Activated CD8-positive, alpha-beta memory T cell treated with anti-CD3 and anti-CD28 coated beads, Interleukin-2, amount 10 ng/mL, durations not matched to agents 7 days and 5 days (primary cell): ENCODE measurements at regions not wholly inside any gene's neighbourhood (a gene's known extent, or its start where the extent isn't known, plus 50 kb on each side); places are given as distances from the start of the nearest gene placed in this dataset.

Source experiments
- ATAC-seq: fragments of 150-1000 bp; cut with Tn5 transposase; one replicate; pipeline ENCODE4 v1.10.0; 2021; ENCODE audit warnings: moderate library complexity
- CTCF ChIA-PET: fragments of 350-600 bp; sonication (Branson Sonifier 250); formaldehyde crosslinking; loops from one replicate; lab custom pipeline; 2021; ENCODE audit warnings: antibody characterized with exemption; lab: Charles Lee
- DNase-seq: peaks from one replicate; pipeline ENCODE4 v3.0.0-alpha.2; 2020
- H3K27ac Mint-ChIP-seq: one replicate; pipeline ENCODE4 v1.8.0; 2021; ENCODE audit warnings: mild to moderate bottlenecking, mixed read lengths
- H3K27me3 Mint-ChIP-seq: one replicate; pipeline ENCODE4 v1.8.0; 2021; ENCODE audit warnings: mixed read lengths
- H3K36me3 Mint-ChIP-seq: one replicate; pipeline ENCODE4 v1.8.0; 2021; ENCODE audit warnings: mild to moderate bottlenecking, mixed read lengths
- H3K4me1 Mint-ChIP-seq: one replicate; pipeline ENCODE4 v1.8.0; 2021; ENCODE audit warnings: mixed read lengths
- H3K4me3 Mint-ChIP-seq: one replicate; pipeline ENCODE4 v1.8.0; 2021; ENCODE audit warnings: mild to moderate bottlenecking, moderate library complexity, mixed read lengths
- H3K9me3 Mint-ChIP-seq: one replicate; pipeline ENCODE4 v1.8.0; 2022; ENCODE audit warnings: low read depth, mixed read lengths

- Mint-ChIP-seq H3K4me3 (no peak overlapping the region), H3K27ac (no peak overlapping the region), H3K36me3 (no peaks in the 10 kb centered on the region), H3K9me3 (no peaks in the 10 kb centered on the region), H3K27me3 (no peaks in the 10 kb centered on the region), H3K4me1 (no peaks in the 10 kb centered on the region)
- ATAC-seq (no peak), DNase-seq (no peak)
- CTCF ChIA-PET: no interaction called here
Observed at GRCh38 chr2:215598376-215598975, 162.6 kb upstream of the FN1 start.

GRCh38 chr2:215597577-215597976 lies 161.7 kb upstream of the FN1 start:
- no peak overlapping the region for H3K27ac Mint-ChIP-seq
- DNase-seq (no peak), ATAC-seq (no peak)
- H3K36me3 Mint-ChIP-seq: no peaks in the 10 kb centered on the region
- H3K4me3 Mint-ChIP-seq: no peak overlapping the region
- H3K27me3 Mint-ChIP-seq: no peaks in the 10 kb centered on the region
- CTCF ChIA-PET: no interaction called here
- no peaks in the 10 kb centered on the region for H3K9me3 Mint-ChIP-seq
- no peaks in the 10 kb centered on the region for H3K4me1 Mint-ChIP-seq

DNA sequence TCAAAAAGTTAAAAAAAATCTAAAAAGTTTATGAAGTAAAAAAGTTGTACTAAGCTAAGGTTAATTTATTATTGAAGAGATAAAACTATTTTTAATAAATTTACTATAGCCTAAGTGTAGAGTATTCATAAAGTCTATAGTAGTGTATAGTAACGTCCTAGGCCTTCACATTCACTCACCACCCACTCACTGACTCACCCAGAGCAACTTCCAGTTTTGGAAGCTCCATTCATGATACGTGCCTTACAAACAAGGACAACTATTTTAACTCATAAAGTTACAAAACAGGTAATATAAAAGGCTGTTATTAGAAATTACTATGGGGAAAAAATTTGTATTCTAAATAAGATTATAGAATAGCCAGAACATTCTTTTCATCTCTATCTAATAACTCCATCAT lies 158.9 kb upstream of the FN1 start:
- H3K4me3 Mint-ChIP-seq: no peak overlapping the region
- H3K27ac Mint-ChIP-seq: no peak overlapping the region
- H3K27me3 Mint-ChIP-seq: no peaks in the 10 kb centered on the region
- H3K36me3 Mint-ChIP-seq: no peaks in the 10 kb centered on the region
- CTCF ChIA-PET: interaction anchor here (1.4 kb wide), 1 partner anchor 234 kb away, joined by 4 read pairs; no protein-coding TSS in a partner anchor
- no peak for ATAC-seq
- H3K4me1 Mint-ChIP-seq: no peaks in the 10 kb centered on the region
- H3K9me3 Mint-ChIP-seq: no peaks in the 10 kb centered on the region
- no peak for DNase-seq

GRCh38 chr2:215590010-215590745 lies 154.3 kb upstream of the FN1 start:
- ATAC-seq (no peak), DNase-seq (no peak)
- Mint-ChIP-seq H3K36me3 (no peaks in the 10 kb centered on the region), H3K4me1 (no peaks in the 10 kb centered on the region), H3K27me3 (no peaks in the 10 kb centered on the region), H3K9me3 (no peaks in the 10 kb centered on the region), H3K27ac (no peak overlapping the region), H3K4me3 (no peak overlapping the region)
- CTCF ChIA-PET: interaction anchor here (1.0 kb wide), 1 partner anchor 12 kb away, joined by 3 read pairs; no protein-coding TSS in a partner anchor

DNA sequence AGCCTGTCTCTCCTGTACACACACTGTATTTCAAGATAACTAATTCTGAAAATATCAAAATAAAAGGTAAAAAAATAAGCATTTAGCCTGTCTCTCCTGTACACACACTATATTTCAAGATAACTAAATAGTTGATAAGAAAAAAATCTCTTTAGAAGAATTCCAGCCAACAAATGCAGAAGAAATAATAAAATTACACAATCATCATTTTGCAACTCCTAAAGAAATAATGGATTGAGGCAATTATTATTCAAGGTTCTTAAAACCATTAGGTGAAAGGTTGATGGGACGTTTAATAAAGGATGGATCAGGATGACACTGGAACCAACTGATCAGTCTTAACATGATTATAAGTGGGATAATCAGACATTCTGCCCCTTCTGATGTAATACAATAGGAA lies 148.0 kb upstream of the FN1 start:
- CTCF ChIA-PET: no interaction called here
- H3K9me3 Mint-ChIP-seq: no peaks in the 10 kb centered on the region
- no peaks in the 10 kb centered on the region for H3K4me1 Mint-ChIP-seq
- H3K27me3 Mint-ChIP-seq: peaks cover 2% of the 10 kb centered on the region
- ATAC-seq (no peak), DNase-seq (no peak)
- no peak overlapping the region for H3K4me3 Mint-ChIP-seq
- no peaks in the 10 kb centered on the region for H3K36me3 Mint-ChIP-seq
- no peak overlapping the region for H3K27ac Mint-ChIP-seq

GRCh38 chr2:215579809-215580208 lies 143.9 kb upstream of the FN1 start:
- no peak for ATAC-seq
- Mint-ChIP-seq H3K27me3 (peaks cover 2% of the 10 kb centered on the region), H3K27ac (no peak overlapping the region), H3K4me1 (no peaks in the 10 kb centered on the region), H3K9me3 (no peaks in the 10 kb centered on the region), H3K36me3 (no peaks in the 10 kb centered on the region), H3K4me3 (no peak overlapping the region)
- DNase-seq: no peak
- CTCF ChIA-PET: no interaction called here

DNA sequence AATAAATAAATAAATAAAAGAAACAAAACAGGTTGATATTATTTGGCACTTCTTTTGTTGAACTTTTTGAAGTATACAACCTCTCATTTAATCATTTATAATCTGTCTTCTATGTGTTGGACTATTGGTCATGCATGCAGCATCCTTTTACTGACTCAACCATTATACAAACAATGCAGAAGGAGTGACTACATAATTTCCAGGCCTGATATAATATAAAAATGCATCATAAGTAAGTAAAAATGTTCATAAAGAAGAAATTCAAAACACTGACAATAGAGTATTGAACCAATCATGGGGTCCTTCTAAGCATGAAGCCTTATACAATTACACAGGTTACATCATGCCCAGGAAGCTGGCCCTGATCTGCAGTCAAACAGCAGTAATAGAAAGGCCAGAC lies 141.5 kb upstream of the FN1 start:
- CTCF ChIA-PET: no interaction called here
- ATAC-seq (no peak), DNase-seq (no peak)
- Mint-ChIP-seq H3K36me3 (no peaks in the 10 kb centered on the region), H3K4me3 (no peak overlapping the region), H3K9me3 (no peaks in the 10 kb centered on the region), H3K4me1 (no peaks in the 10 kb centered on the region), H3K27me3 (peaks cover 4% of the 10 kb centered on the region), H3K27ac (no peak overlapping the region)

DNA sequence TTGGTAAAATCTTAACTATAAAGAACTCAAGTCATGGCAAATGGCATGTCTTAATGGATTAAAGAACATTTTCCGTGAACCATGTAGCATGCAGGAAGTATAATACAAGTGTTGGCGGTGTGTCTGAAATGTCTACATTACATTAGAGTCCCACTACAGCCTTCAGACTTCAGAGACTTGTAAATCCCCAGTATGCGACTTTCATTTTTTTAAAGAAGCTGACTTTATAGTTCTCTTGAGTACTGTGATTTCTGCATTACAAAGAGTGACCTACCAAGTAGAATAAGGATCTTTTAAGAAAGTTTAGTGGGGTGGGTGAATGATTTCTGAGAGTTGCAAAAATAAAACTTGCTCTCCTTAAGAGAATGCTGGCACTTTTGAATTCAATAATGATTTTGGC lies 140.7 kb upstream of the FN1 start:
- DNase-seq (no peak), ATAC-seq (no peak)
- no peaks in the 10 kb centered on the region for H3K4me1 Mint-ChIP-seq
- H3K36me3 Mint-ChIP-seq: no peaks in the 10 kb centered on the region
- H3K9me3 Mint-ChIP-seq: no peaks in the 10 kb centered on the region
- no peak overlapping the region for H3K27ac Mint-ChIP-seq
- no peak overlapping the region for H3K4me3 Mint-ChIP-seq
- H3K27me3 Mint-ChIP-seq: peaks cover 5% of the 10 kb centered on the region
- CTCF ChIA-PET: no interaction called here

GRCh38 chr2:215573496-215573895 lies 137.6 kb upstream of the FN1 start:
- no peak for ATAC-seq
- Mint-ChIP-seq H3K27ac (no peak overlapping the region), H3K36me3 (no peaks in the 10 kb centered on the region), H3K4me1 (no peaks in the 10 kb centered on the region), H3K4me3 (no peak overlapping the region), H3K9me3 (no peaks in the 10 kb centered on the region), H3K27me3 (peaks cover 5% of the 10 kb centered on the region)
- CTCF ChIA-PET: interaction anchor here (1.2 kb wide), 2 partner anchors 10 to 162 kb away, joined by 3 to 4 read pairs; no protein-coding TSS in a partner anchor
- no peak for DNase-seq

GRCh38 chr2:215572341-215572848 lies 136.5 kb upstream of the FN1 start:
- CTCF ChIA-PET: interaction anchor here (1.2 kb wide), 1 partner anchor 9 kb away, joined by 3 read pairs; no protein-coding TSS in a partner anchor
- Mint-ChIP-seq H3K27ac (no peak overlapping the region), H3K4me3 (no peak overlapping the region), H3K27me3 (peaks cover 5% of the 10 kb centered on the region), H3K9me3 (no peaks in the 10 kb centered on the region), H3K4me1 (no peaks in the 10 kb centered on the region), H3K36me3 (no peaks in the 10 kb centered on the region)
- DNase-seq: no peak
- no peak for ATAC-seq

DNA sequence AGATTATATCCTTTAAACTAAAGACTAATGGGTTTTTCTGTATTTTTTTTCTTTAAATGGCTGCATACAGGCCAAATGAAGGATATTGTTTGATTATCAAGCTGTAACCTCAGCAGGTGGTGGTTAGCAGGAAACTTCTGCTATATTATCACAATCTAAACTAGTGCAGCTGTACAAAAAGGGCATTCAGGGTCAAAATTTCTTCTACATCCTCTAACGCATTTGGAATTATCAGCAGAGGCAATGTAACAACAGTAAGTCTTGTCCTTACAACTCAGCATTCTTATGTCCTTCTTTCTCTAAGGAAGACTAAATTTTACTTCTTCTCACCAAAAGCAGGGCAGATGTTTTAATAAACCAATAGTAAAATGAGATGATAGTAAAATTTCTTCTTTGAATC lies 135.8 kb upstream of the FN1 start:
- no peak overlapping the region for H3K4me3 Mint-ChIP-seq
- no peak overlapping the region for H3K27ac Mint-ChIP-seq
- H3K36me3 Mint-ChIP-seq: no peaks in the 10 kb centered on the region
- no peak for DNase-seq
- peaks cover 5% of the 10 kb centered on the region for H3K27me3 Mint-ChIP-seq
- ATAC-seq: no peak
- H3K4me1 Mint-ChIP-seq: no peaks in the 10 kb centered on the region
- CTCF ChIA-PET: no interaction called here
- no peaks in the 10 kb centered on the region for H3K9me3 Mint-ChIP-seq

DNA sequence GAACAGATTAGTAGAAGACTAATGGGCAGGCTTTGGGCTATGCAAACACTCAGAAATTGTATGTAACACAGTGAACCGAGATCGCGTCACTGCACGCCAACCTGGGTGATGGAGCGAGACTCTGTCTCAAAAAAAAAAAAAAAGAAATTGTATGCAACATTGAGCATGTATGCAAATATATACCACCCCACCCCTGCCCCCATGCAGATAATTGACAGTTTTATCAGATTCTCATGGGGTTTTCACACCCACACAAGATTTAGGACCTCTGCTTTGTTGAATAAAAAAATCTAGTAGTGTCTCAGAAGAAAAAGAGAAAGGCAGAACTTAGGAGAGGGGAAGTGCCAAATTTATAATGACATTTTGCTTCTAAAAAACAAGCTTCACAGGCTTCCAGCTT lies 131.6 kb upstream of the FN1 start:
- no peaks in the 10 kb centered on the region for H3K4me1 Mint-ChIP-seq
- no peaks in the 10 kb centered on the region for H3K36me3 Mint-ChIP-seq

GRCh38 chr2:215565897-215566296 lies 130.0 kb upstream of the FN1 start:
- ATAC-seq (no peak), DNase-seq (no peak)
- H3K9me3 Mint-ChIP-seq: no peaks in the 10 kb centered on the region
- CTCF ChIA-PET: no interaction called here
- H3K36me3 Mint-ChIP-seq: no peaks in the 10 kb centered on the region
- H3K4me1 Mint-ChIP-seq: no peaks in the 10 kb centered on the region
- peaks cover 8% of the 10 kb centered on the region for H3K27me3 Mint-ChIP-seq
- H3K27ac Mint-ChIP-seq: no peak overlapping the region
- H3K4me3 Mint-ChIP-seq: no peak overlapping the region

More for the DNA sequence above, 131.6 kb upstream of the FN1 start:
- no peak for ATAC-seq
- H3K4me3 Mint-ChIP-seq: no peak overlapping the region
- H3K27ac Mint-ChIP-seq: no peak overlapping the region
- H3K27me3 Mint-ChIP-seq: peaks cover 5% of the 10 kb centered on the region
- DNase-seq: no peak
- CTCF ChIA-PET: interaction anchor here (0.8 to 1.0 kb wide), 2 partner anchors 8 to 261 kb away, joined by 3 read pairs; no protein-coding TSS in a partner anchor
- no peaks in the 10 kb centered on the region for H3K9me3 Mint-ChIP-seq

GRCh38 chr2:215557701-215558100 lies 121.8 kb upstream of the FN1 start:
- DNase-seq (no peak), ATAC-seq (no peak)
- CTCF ChIA-PET: no interaction called here
- Mint-ChIP-seq H3K27ac (no peak overlapping the region), H3K4me1 (no peaks in the 10 kb centered on the region), H3K4me3 (no peak overlapping the region), H3K36me3 (no peaks in the 10 kb centered on the region), H3K27me3 (peaks cover 8% of the 10 kb centered on the region), H3K9me3 (no peaks in the 10 kb centered on the region)
